Body of pancreas (tissue), 4 donors: ENCODE measurements at regions not wholly inside any gene's neighbourhood (a gene's known extent, or its start where the extent isn't known, plus 50 kb on each side); places are given as distances from the start of the nearest gene placed in this dataset.

Source experiments
- POLR2A ChIP-seq, 3 donors: fragments of 450-650 bp; IDR thresholded peaks; one replicate each; pipeline ENCODE4 v1.6.1; 2016; ENCODE audit warnings: antibody characterized with exemption in 3 of 3, mild to moderate bottlenecking in 2 of 3
- TF ChIP-seq, protein P1 (sequence below), 7 experiments: fragments of 450-650 bp in 4 of 7; fragments of 200-600 bp in 3 of 7; sonication (generic) in 3 of 7; IDR thresholded peaks; one replicate each; pipeline ENCODE4 v1.5.1; 2016 to 2019; ENCODE audit warnings: antibody characterized with exemption in 7 of 7

DNA sequence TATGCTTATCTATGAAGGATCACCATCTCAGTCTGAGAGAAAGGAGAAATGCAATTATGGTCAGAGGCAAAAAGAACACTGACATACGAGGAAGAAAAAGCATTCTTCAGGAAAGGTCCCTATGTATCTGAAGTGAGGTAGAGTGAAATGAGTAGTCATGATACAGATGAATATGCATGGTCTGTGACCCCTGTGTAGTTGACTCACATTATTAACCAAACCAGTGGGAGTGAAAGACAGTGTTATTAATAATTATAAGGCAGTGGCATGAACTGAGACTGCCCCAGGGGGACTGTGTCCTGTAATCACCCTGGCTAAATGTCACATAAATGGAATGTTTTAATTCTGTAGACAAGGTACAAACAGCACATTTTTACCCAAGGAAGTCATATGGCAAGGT lies 1320.2 kb upstream of the PCDH9 start:
- TF ChIP-seq, protein P1, sequence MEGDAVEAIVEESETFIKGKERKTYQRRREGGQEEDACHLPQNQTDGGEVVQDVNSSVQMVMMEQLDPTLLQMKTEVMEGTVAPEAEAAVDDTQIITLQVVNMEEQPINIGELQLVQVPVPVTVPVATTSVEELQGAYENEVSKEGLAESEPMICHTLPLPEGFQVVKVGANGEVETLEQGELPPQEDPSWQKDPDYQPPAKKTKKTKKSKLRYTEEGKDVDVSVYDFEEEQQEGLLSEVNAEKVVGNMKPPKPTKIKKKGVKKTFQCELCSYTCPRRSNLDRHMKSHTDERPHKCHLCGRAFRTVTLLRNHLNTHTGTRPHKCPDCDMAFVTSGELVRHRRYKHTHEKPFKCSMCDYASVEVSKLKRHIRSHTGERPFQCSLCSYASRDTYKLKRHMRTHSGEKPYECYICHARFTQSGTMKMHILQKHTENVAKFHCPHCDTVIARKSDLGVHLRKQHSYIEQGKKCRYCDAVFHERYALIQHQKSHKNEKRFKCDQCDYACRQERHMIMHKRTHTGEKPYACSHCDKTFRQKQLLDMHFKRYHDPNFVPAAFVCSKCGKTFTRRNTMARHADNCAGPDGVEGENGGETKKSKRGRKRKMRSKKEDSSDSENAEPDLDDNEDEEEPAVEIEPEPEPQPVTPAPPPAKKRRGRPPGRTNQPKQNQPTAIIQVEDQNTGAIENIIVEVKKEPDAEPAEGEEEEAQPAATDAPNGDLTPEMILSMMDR (IDR thresholded peaks at IDR 0.05) = no peak
- no peak for TF ChIP-seq POLR2A (IDR thresholded peaks at IDR 0.05)
